Neural cell (in vitro differentiated cells): ENCODE measurements at regions not wholly inside any gene's neighbourhood (a gene's known extent, or its start where the extent isn't known, plus 50 kb on each side); places are given as distances from the start of the nearest gene placed in this dataset.

Source experiments
- H2AFZ ChIP-seq: fragments of 200-600, 300-800 bp; sonication (generic), shearing (Covaris generic); 2 replicates; pipeline ENCODE4 v1.6.0; 2014; ENCODE audit warnings: low read depth, mild to moderate bottlenecking, antibody characterized with exemption, low read length, moderate library complexity
- H3F3A ChIP-seq: fragments of 200-600 bp; shearing (Covaris generic); 2 replicates; pipeline ENCODE4 v1.6.1; 2016; ENCODE audit warnings: mild to moderate bottlenecking, moderate library complexity, mixed read lengths, antibody characterized with exemption, low read length; ENCODE audit not compliant: insufficient read depth, poor library complexity, severe bottlenecking
- H3K27ac ChIP-seq: fragments of 200-600, 300-800 bp; sonication (generic), shearing (Covaris generic); 2 replicates; pipeline ENCODE4 v1.5.1; 2014; ENCODE audit warnings: mild to moderate bottlenecking, low read length, moderate library complexity
- H3K27me3 ChIP-seq: fragments of 300-800, 200-600 bp; sonication (generic), shearing (Covaris generic); 2 replicates; pipeline ENCODE4 v1.6.0; 2014; ENCODE audit warnings: mild to moderate bottlenecking, low read depth, low read length, moderate library complexity; ENCODE audit not compliant: insufficient read depth
- H3K36me3 ChIP-seq: fragments of 300-800, 200-600 bp; sonication (generic), shearing (Covaris generic); 2 replicates; pipeline ENCODE4 v1.5.1; 2014; ENCODE audit warnings: mild to moderate bottlenecking, antibody characterized with exemption, low read length, moderate library complexity; ENCODE audit not compliant: insufficient read depth
- H3K4me2 ChIP-seq: fragments of 300-800, 200-600 bp; sonication (generic), shearing (Covaris generic); 2 replicates; pipeline ENCODE4 v1.6.0; 2014; ENCODE audit warnings: mild to moderate bottlenecking, low read length
- H3K4me3 ChIP-seq: fragments of 300-800, 200-600 bp; sonication (generic), shearing (Covaris generic); 2 replicates; pipeline ENCODE4 v1.5.1; 2014; ENCODE audit warnings: mild to moderate bottlenecking, low read length, moderate library complexity
- H3K79me2 ChIP-seq: fragments of 200-600 bp; shearing (Covaris generic); replicated peaks from 2 replicates; pipeline ENCODE4 v1.6.0; 2014; ENCODE audit warnings: mild to moderate bottlenecking, low read length, moderate library complexity; ENCODE audit not compliant: insufficient read depth
- H3K9ac ChIP-seq: fragments of 300-800, 200-600 bp; sonication (generic), shearing (Covaris generic); 2 replicates; pipeline ENCODE4 v1.6.1; 2016; ENCODE audit warnings: mild to moderate bottlenecking, low read length, mixed read lengths
- H3K9me2 ChIP-seq: fragments of 200-600 bp; shearing (Covaris generic); 2 replicates; pipeline ENCODE4 v1.6.1; 2016; ENCODE audit warnings: mild to moderate bottlenecking, low read length, mixed read lengths; ENCODE audit not compliant: insufficient read depth
- H3K9me3 ChIP-seq: fragments of 200-600, 300-800 bp; sonication (generic), shearing (Covaris generic); 2 replicates; pipeline ENCODE4 v1.6.1; 2016; ENCODE audit warnings: mild to moderate bottlenecking, mixed run types, low read length, moderate library complexity, mixed read lengths
- H4K20me1 ChIP-seq: fragments of 200-600 bp; shearing (Covaris generic); 2 replicates; pipeline ENCODE4 v1.6.1; 2016; ENCODE audit warnings: mild to moderate bottlenecking, mixed run types; ENCODE audit not compliant: insufficient read depth
- EP300 ChIP-seq: fragments of 450-650 bp; conservative IDR thresholded peaks from 2 replicates; pipeline ENCODE4 v1.6.1; 2014; ENCODE audit warnings: antibody characterized with exemption, mild to moderate bottlenecking, moderate library complexity; ENCODE audit not compliant: poor library complexity, severe bottlenecking
- EZH2 ChIP-seq: fragments of 200-600, 300-800 bp; shearing (Covaris generic), sonication (generic); IDR thresholded peaks from 2 replicates; pipeline ENCODE4 v1.6.1; 2014; ENCODE audit warnings: antibody characterized with exemption, low read length, borderline replicate concordance, mild to moderate bottlenecking; ENCODE audit not compliant: insufficient read depth, poor library complexity, severe bottlenecking
- MXI1 ChIP-seq: fragments of 450-650 bp; conservative IDR thresholded peaks from 2 replicates; pipeline ENCODE4 v1.6.1; 2014; ENCODE audit warnings: antibody characterized with exemption, mild to moderate bottlenecking; ENCODE audit not compliant: poor library complexity, severe bottlenecking
- POLR2AphosphoS5 ChIP-seq: IDR thresholded peaks from 2 replicates; pipeline ENCODE4 v1.6.1; 2012
- RAD21 ChIP-seq: fragments of 450-650 bp; conservative IDR thresholded peaks from 2 replicates; pipeline ENCODE4 v1.6.1; 2014; ENCODE audit warnings: antibody characterized with exemption, mild to moderate bottlenecking, moderate library complexity
- SMC3 ChIP-seq: fragments of 450-650 bp; conservative IDR thresholded peaks from 2 replicates; pipeline ENCODE4 v1.6.1; 2014; ENCODE audit warnings: antibody characterized with exemption, mild to moderate bottlenecking, moderate library complexity; ENCODE audit not compliant: poor library complexity
- TAF1 ChIP-seq: IDR thresholded peaks from 2 replicates; pipeline ENCODE4 v1.6.1; 2012; ENCODE audit warnings: low read depth
- TF ChIP-seq, protein P1 (sequence below): IDR thresholded peaks from 2 replicates; pipeline ENCODE4 v1.6.1; 2012; ENCODE audit warnings: borderline replicate concordance
- TF ChIP-seq, protein P2 (sequence below): fragments of 450-650 bp; IDR thresholded peaks from 2 replicates; pipeline ENCODE4 v1.5.1; 2014; ENCODE audit warnings: antibody characterized with exemption, mild to moderate bottlenecking, moderate library complexity; ENCODE audit not compliant: poor library complexity, severe bottlenecking

- no peak overlapping the region for H3K27ac ChIP-seq
- no peaks in the 10 kb centered on the region for H3K36me3 ChIP-seq
- no peak overlapping the region for H3K9ac ChIP-seq
- H3K27me3 ChIP-seq = no peaks in the 10 kb centered on the region
- no peaks in the 10 kb centered on the region for H3K9me2 ChIP-seq
- no peaks in the 10 kb centered on the region for H4K20me1 ChIP-seq
- H3K9me3 ChIP-seq = no peaks in the 10 kb centered on the region
- H3K79me2 ChIP-seq = no peaks in the 10 kb centered on the region
- H3K4me2 ChIP-seq = no peak overlapping the region
- no peak overlapping the region for H2AFZ ChIP-seq
- H3F3A ChIP-seq = no peaks in the 10 kb centered on the region
- H3K4me3 ChIP-seq = no peak overlapping the region
- TF ChIP-seq SMC3 (no peak), EP300 (no peak), EZH2 (no peak), POLR2AphosphoS5 (no peak), MXI1 (no peak), RAD21 (no peak), TAF1 (no peak)
- TF ChIP-seq, protein P1, sequence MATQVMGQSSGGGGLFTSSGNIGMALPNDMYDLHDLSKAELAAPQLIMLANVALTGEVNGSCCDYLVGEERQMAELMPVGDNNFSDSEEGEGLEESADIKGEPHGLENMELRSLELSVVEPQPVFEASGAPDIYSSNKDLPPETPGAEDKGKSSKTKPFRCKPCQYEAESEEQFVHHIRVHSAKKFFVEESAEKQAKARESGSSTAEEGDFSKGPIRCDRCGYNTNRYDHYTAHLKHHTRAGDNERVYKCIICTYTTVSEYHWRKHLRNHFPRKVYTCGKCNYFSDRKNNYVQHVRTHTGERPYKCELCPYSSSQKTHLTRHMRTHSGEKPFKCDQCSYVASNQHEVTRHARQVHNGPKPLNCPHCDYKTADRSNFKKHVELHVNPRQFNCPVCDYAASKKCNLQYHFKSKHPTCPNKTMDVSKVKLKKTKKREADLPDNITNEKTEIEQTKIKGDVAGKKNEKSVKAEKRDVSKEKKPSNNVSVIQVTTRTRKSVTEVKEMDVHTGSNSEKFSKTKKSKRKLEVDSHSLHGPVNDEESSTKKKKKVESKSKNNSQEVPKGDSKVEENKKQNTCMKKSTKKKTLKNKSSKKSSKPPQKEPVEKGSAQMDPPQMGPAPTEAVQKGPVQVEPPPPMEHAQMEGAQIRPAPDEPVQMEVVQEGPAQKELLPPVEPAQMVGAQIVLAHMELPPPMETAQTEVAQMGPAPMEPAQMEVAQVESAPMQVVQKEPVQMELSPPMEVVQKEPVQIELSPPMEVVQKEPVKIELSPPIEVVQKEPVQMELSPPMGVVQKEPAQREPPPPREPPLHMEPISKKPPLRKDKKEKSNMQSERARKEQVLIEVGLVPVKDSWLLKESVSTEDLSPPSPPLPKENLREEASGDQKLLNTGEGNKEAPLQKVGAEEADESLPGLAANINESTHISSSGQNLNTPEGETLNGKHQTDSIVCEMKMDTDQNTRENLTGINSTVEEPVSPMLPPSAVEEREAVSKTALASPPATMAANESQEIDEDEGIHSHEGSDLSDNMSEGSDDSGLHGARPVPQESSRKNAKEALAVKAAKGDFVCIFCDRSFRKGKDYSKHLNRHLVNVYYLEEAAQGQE = no peak
- TF ChIP-seq, protein P2, sequence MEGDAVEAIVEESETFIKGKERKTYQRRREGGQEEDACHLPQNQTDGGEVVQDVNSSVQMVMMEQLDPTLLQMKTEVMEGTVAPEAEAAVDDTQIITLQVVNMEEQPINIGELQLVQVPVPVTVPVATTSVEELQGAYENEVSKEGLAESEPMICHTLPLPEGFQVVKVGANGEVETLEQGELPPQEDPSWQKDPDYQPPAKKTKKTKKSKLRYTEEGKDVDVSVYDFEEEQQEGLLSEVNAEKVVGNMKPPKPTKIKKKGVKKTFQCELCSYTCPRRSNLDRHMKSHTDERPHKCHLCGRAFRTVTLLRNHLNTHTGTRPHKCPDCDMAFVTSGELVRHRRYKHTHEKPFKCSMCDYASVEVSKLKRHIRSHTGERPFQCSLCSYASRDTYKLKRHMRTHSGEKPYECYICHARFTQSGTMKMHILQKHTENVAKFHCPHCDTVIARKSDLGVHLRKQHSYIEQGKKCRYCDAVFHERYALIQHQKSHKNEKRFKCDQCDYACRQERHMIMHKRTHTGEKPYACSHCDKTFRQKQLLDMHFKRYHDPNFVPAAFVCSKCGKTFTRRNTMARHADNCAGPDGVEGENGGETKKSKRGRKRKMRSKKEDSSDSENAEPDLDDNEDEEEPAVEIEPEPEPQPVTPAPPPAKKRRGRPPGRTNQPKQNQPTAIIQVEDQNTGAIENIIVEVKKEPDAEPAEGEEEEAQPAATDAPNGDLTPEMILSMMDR = no peak
These were observed 173.0 kb downstream of the LEPR start for GRCh38 chr1:65593516-65593915.

DNA sequence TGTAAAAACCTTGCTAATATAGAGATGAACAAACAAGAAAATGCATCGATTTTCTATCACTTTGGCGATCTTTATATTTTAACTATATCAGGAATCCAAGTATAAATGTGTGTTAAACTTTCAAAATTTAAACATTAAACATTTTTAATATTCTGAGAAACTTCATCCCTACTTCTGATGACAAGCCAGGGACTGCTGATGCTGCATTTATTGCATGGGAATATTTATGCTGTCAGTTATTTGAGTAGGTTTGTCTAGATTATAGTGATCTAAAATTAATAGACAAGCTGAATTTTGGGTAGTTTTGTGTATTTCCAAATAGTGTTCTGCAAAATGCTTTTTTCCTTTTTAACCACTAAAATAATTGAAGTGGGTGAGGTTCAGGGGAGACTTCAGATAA is 175.3 kb downstream of the LEPR start:
- H3K36me3 ChIP-seq = no peaks in the 10 kb centered on the region
- no peak overlapping the region for H2AFZ ChIP-seq
- H3K79me2 ChIP-seq = no peaks in the 10 kb centered on the region
- no peak overlapping the region for H3K4me3 ChIP-seq
- no peaks in the 10 kb centered on the region for H3K9me2 ChIP-seq
- no peaks in the 10 kb centered on the region for H3K9me3 ChIP-seq
- H3F3A ChIP-seq = no peaks in the 10 kb centered on the region
- no peaks in the 10 kb centered on the region for H3K27me3 ChIP-seq
- no peak overlapping the region for H3K27ac ChIP-seq
- no peak overlapping the region for H3K4me2 ChIP-seq
- H3K9ac ChIP-seq = no peak overlapping the region
- H4K20me1 ChIP-seq = no peaks in the 10 kb centered on the region
- TF ChIP-seq, protein P2 = no peak
- TF ChIP-seq TAF1 (no peak), POLR2AphosphoS5 (no peak), RAD21 (no peak)
- TF ChIP-seq, protein P1 = no peak
